Neural progenitor cell (in vitro differentiated cells): ENCODE measurements at regions not wholly inside any gene's neighbourhood (a gene's known extent, or its start where the extent isn't known, plus 50 kb on each side); places are given as distances from the start of the nearest gene placed in this dataset.

ENCODE experiments used
- DNase-seq: peaks from one replicate; pipeline ENCODE4 v3.0.0-alpha.2; 2016; ENCODE audit warnings: low spot score
- H2AFZ ChIP-seq: fragments of 200-600 bp; sonication (generic); replicated peaks from 2 replicates; pipeline ENCODE4 v1.6.1; 2016; ENCODE audit warnings: antibody characterized with exemption
- H3F3A ChIP-seq: fragments of 200-600 bp; sonication (generic); 2 replicates; pipeline ENCODE4 v1.6.1; 2016; ENCODE audit warnings: antibody characterized with exemption, low read depth
- H3K27ac ChIP-seq: fragments of 200-600 bp; sonication (generic); 2 replicates; pipeline ENCODE4 v1.5.1; 2016; ENCODE audit warnings: mild to moderate bottlenecking
- H3K27me3 ChIP-seq: fragments of 200-600 bp; sonication (generic); 2 replicates; pipeline ENCODE4 v1.6.1; 2016; ENCODE audit warnings: mild to moderate bottlenecking, moderate library complexity
- H3K36me3 ChIP-seq: fragments of 200-600 bp; sonication (generic); 2 replicates; pipeline ENCODE4 v1.5.1; 2016
- H3K4me1 ChIP-seq: fragments of 200-600 bp; sonication (generic); 2 replicates; pipeline ENCODE4 v1.6.1; 2016; ENCODE audit warnings: mixed run types
- H3K4me2 ChIP-seq: fragments of 200-600 bp; sonication (generic); 2 replicates; pipeline ENCODE4 v1.6.1; 2016
- H3K4me3 ChIP-seq: fragments of 200-600 bp; sonication (generic); 2 replicates; pipeline ENCODE4 v1.5.1; 2016
- H3K79me2 ChIP-seq: fragments of 200-600 bp; sonication (generic); 2 replicates; pipeline ENCODE4 v1.6.1; 2016; ENCODE audit warnings: low read depth
- H3K9ac ChIP-seq: fragments of 200-600 bp; sonication (generic); 2 replicates; pipeline ENCODE4 v1.6.1; 2016
- H3K9me3 ChIP-seq: fragments of 200-600 bp; sonication (generic); 2 replicates; pipeline ENCODE4 v1.5.1; 2016; ENCODE audit warnings: low read depth
- H4K20me1 ChIP-seq: fragments of 200-600 bp; sonication (generic); 2 replicates; pipeline ENCODE4 v1.6.1; 2016; ENCODE audit warnings: low read depth
- H3K27ac Mint-ChIP-seq: 3 replicates; pipeline ENCODE4 v1.8.0; 2021; ENCODE audit warnings: mixed read lengths
- H3K27me3 Mint-ChIP-seq: 2 replicates; pipeline ENCODE4 v1.8.0; 2022; ENCODE audit warnings: low read depth, mild to moderate bottlenecking, inconsistent platforms, moderate library complexity, mixed read lengths; ENCODE audit not compliant: insufficient read depth
- H3K36me3 Mint-ChIP-seq: 3 replicates; pipeline ENCODE4 v1.8.0; 2021; ENCODE audit warnings: mixed read lengths
- H3K4me1 Mint-ChIP-seq: 3 replicates; pipeline ENCODE4 v1.8.0; 2021; ENCODE audit warnings: mixed read lengths
- H3K4me3 Mint-ChIP-seq: 3 replicates; pipeline ENCODE4 v1.8.0; 2021; ENCODE audit warnings: mild to moderate bottlenecking, moderate library complexity, mixed read lengths
- H3K9me3 Mint-ChIP-seq: 3 replicates; pipeline ENCODE4 v1.8.0; 2020; ENCODE audit warnings: mixed read lengths
- CTCF ChIP-seq: fragments of 200-600 bp; sonication (generic); IDR thresholded peaks from 2 replicates; pipeline ENCODE4 v1.5.1; 2017; ENCODE audit warnings: antibody characterized with exemption, mild to moderate bottlenecking
- EZH2 ChIP-seq: fragments of 200-600 bp; sonication (generic); IDR thresholded peaks from 2 replicates; pipeline ENCODE4 v1.6.1; 2017; ENCODE audit warnings: antibody characterized with exemption, mild to moderate bottlenecking, moderate library complexity
- EZH2phosphoT487 ChIP-seq: fragments of 200-600 bp; sonication (generic); IDR thresholded peaks from 2 replicates; pipeline ENCODE4 v1.6.1; 2017; ENCODE audit warnings: antibody characterized with exemption

- Histone ChIP-seq H3K9me3 (no peaks in the 10 kb centered on the region), H3K9ac (no peak overlapping the region), H3K79me2 (no peaks in the 10 kb centered on the region), H3K36me3 (no peaks in the 10 kb centered on the region), H3K27me3 (no peaks in the 10 kb centered on the region), H3K27ac (no peak overlapping the region), H3K4me1 (peaks cover 21% of the 10 kb centered on the region), H3F3A (peaks cover 7% of the 10 kb centered on the region), H2AFZ (no peak overlapping the region), H4K20me1 (no peaks in the 10 kb centered on the region), H3K4me2 (peak overlapping the region; percentile 10), H3K4me3 (no peak overlapping the region)
- no peak for DNase-seq
- H3K27ac Mint-ChIP-seq, result peak overlapping the region; percentile 6
- TF ChIP-seq EZH2 (no peak), CTCF (no peak), EZH2phosphoT487 (no peak)
- peaks cover 5% of the 10 kb centered on the region for H3K9me3 Mint-ChIP-seq
- H3K27me3 Mint-ChIP-seq, result peaks cover 6% of the 10 kb centered on the region
- no peak overlapping the region for H3K4me3 Mint-ChIP-seq
- H3K4me1 Mint-ChIP-seq, result peaks cover 41% of the 10 kb centered on the region
- no peaks in the 10 kb centered on the region for H3K36me3 Mint-ChIP-seq
These were observed 57.4 kb downstream of the PJA1 start for GRCh38 chrX:69107747-69108401.

- TF ChIP-seq EZH2phosphoT487 (no peak), EZH2 (no peak), CTCF (no peak)
- Mint-ChIP-seq H3K4me3 (no peak overlapping the region), H3K36me3 (no peaks in the 10 kb centered on the region), H3K4me1 (peaks cover 47% of the 10 kb centered on the region), H3K27me3 (peaks cover 6% of the 10 kb centered on the region), H3K27ac (peak overlapping the region; percentile 6), H3K9me3 (peaks cover 9% of the 10 kb centered on the region)
- no peak overlapping the region for H3K27ac ChIP-seq
- H3K9ac ChIP-seq, result no peak overlapping the region
- H2AFZ ChIP-seq, result no peak overlapping the region
- H4K20me1 ChIP-seq, result no peaks in the 10 kb centered on the region
- H3K4me3 ChIP-seq, result no peak overlapping the region
- peaks cover 7% of the 10 kb centered on the region for H3F3A ChIP-seq
- DNase-seq, result peak; percentile 56
- no peaks in the 10 kb centered on the region for H3K27me3 ChIP-seq
- H3K9me3 ChIP-seq, result no peaks in the 10 kb centered on the region
- no peaks in the 10 kb centered on the region for H3K36me3 ChIP-seq
- peaks cover 21% of the 10 kb centered on the region for H3K4me1 ChIP-seq
- H3K4me2 ChIP-seq, result peak overlapping the region; percentile 17
- no peaks in the 10 kb centered on the region for H3K79me2 ChIP-seq
These were observed 58.0 kb downstream of the PJA1 start for GRCh38 chrX:69107231-69107739.

- Mint-ChIP-seq H3K4me1 (peaks cover 39% of the 10 kb centered on the region), H3K27me3 (peaks cover 2% of the 10 kb centered on the region), H3K36me3 (no peaks in the 10 kb centered on the region), H3K9me3 (peaks cover 11% of the 10 kb centered on the region), H3K27ac (no peak overlapping the region), H3K4me3 (no peak overlapping the region)
- no peaks in the 10 kb centered on the region for H3K36me3 ChIP-seq
- no peaks in the 10 kb centered on the region for H3K27me3 ChIP-seq
- peaks cover 7% of the 10 kb centered on the region for H3F3A ChIP-seq
- H3K9ac ChIP-seq, result no peak overlapping the region
- no peak for TF ChIP-seq EZH2
- no peak for TF ChIP-seq CTCF
- TF ChIP-seq EZH2phosphoT487, result no peak
- no peaks in the 10 kb centered on the region for H4K20me1 ChIP-seq
- H3K27ac ChIP-seq, result no peak overlapping the region
- H3K79me2 ChIP-seq, result no peaks in the 10 kb centered on the region
- DNase-seq, result no peak
- peaks cover 17% of the 10 kb centered on the region for H3K4me1 ChIP-seq
- no peaks in the 10 kb centered on the region for H3K9me3 ChIP-seq
- no peak overlapping the region for H2AFZ ChIP-seq
- H3K4me2 ChIP-seq, result no peak overlapping the region
- no peak overlapping the region for H3K4me3 ChIP-seq
These were observed 60.4 kb downstream of the PJA1 start for GRCh38 chrX:69104756-69105434.
